ENCODE measurements at regions not wholly inside any gene's neighbourhood (a gene's known extent, or its start where the extent isn't known, plus 50 kb on each side); places are given as distances from the start of the nearest gene placed in this dataset.

- TF ChIP-seq, protein P1, sequence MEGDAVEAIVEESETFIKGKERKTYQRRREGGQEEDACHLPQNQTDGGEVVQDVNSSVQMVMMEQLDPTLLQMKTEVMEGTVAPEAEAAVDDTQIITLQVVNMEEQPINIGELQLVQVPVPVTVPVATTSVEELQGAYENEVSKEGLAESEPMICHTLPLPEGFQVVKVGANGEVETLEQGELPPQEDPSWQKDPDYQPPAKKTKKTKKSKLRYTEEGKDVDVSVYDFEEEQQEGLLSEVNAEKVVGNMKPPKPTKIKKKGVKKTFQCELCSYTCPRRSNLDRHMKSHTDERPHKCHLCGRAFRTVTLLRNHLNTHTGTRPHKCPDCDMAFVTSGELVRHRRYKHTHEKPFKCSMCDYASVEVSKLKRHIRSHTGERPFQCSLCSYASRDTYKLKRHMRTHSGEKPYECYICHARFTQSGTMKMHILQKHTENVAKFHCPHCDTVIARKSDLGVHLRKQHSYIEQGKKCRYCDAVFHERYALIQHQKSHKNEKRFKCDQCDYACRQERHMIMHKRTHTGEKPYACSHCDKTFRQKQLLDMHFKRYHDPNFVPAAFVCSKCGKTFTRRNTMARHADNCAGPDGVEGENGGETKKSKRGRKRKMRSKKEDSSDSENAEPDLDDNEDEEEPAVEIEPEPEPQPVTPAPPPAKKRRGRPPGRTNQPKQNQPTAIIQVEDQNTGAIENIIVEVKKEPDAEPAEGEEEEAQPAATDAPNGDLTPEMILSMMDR (IDR thresholded peaks at IDR 0.05) = no peak
- no peak for TF ChIP-seq EZH2 (IDR thresholded peaks at IDR 0.05)
- no peak for TF ChIP-seq EZH2phosphoT487 (IDR thresholded peaks at IDR 0.05)
Measured at GRCh38 chr2:118216224-118216623, 128.0 kb downstream of the INSIG2 start.

Data from neural progenitor cell (in vitro differentiated cells).